Activated CD4-positive, CD25-positive, alpha-beta regulatory T cell (primary cell): ENCODE measurements at regions not wholly inside any gene's neighbourhood (a gene's known extent, or its start where the extent isn't known, plus 50 kb on each side); places are given as distances from the start of the nearest gene placed in this dataset.

Experiments
- DNase-seq, 4 experiments: peaks; one replicate each; lab custom pipeline; 2025; lab: John Stamatoyannopoulos, UW

DNA sequence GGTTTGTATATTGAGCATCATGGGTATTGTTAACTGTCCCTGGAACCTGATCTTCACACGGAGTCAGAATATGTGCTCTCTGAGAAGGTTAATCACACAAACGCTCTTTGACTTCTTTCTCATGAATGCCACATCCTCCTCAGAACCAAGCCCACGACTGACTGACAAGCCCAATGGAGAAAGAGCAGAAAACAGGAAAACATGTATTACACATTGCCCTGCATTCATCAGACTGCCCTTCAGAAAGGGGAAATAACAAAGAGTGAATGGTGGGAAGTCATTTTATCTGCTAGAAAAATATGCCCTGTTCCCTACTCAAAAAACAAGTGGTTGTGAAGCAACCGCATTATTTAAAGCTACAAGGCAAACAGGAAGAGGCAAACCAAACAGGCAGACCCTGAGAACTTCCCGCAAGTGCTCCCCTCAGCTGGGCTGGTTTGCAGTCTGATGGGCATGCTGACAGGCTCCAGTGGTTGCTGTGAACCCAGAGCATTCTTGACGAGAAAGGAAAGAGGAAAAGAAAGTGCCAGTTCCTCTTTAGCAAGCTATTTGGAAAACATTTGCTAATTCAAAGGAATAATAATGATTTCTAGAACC is 172.9 kb upstream of the SETBP1 start:
- DNase-seq = no peak

DNA sequence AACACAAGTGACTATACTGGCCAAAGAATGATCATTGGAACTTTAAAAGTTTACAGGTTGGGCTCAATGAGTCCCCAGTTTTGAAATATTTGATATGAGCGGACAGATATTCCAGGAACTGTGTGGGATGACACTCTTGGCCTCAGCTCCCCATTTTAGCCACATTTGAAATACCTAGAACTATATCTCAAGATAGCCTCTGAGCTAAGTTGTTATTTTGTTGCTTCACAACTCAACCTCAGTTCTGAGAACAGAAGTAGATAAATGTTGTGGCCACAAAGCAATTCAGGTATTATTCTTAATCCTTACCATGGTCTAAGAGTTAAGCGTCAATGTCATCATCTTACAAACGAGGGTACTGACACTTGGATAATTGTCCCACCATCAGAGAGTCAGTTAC is 172.2 kb upstream of the SETBP1 start:
- DNase-seq = no peak

- no peak for DNase-seq
Measured at GRCh38 chr18:44509048-44509447, 171.6 kb upstream of the SETBP1 start.

- DNase-seq = no peak
Measured at GRCh38 chr18:44510390-44510789, 170.3 kb upstream of the SETBP1 start.

- DNase-seq = no peak
Measured at GRCh38 chr18:44513233-44513632, 167.5 kb upstream of the SETBP1 start.

- DNase-seq = no peak
Measured at GRCh38 chr18:44514106-44514505, 166.6 kb upstream of the SETBP1 start.

DNA sequence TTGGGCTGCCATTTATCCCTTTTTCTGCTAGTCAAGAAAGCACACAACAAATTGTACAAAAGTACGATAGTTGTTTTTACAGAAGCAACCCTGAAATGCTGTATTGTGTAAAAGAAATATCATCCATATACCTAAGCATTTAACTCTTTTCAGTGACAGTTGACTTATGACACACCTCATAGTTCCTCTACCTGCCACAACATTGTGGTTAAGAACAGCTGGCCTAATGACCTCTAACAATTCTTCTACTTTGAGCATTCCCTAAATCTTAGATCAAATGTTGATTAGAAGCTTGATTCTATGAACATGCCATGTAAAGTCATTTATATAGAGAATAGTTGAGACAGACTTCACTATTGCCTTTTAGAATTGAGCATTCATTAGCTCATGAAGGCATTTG is 165.9 kb upstream of the SETBP1 start:
- no peak for DNase-seq

DNA sequence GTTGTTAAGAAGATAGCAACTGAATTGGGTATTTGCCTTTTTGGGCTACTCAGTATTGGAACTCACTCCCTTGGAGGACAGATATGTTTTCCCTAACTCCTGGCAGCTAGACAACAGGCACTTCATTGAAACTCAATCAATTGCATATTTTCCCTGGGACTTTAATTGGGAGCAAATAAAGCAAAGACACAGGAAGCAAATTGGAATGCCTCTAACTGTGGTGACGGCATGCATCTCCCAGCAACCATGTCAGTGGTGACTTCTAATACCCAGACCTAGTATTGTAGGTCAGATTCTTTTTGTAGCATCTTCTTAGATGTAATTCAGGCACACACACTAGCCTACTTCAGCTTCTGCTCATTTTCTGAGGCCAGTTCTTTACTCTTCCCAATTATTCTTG is 164.2 kb upstream of the SETBP1 start:
- no peak for DNase-seq

DNA sequence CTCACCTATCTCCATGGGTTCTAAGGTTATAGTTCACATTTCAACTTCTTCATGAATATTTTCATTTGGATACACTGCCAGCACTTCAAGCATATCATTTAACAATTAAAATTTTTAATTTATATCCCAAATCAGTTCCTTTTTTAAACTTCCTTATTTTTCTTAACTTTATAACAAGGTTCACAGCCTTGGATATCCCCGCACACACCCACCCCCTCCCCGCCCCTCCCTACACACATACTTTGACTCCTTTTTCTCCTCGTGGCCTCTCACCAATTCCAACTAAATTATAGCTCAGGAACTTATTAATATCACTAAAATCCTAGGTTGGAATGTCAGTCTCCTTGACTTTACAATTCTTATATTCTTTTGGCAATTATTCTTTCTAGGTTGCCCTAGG is 163.6 kb upstream of the SETBP1 start:
- no peak for DNase-seq

- no peak for DNase-seq
Measured at GRCh38 chr18:44518091-44518615, 162.5 kb upstream of the SETBP1 start.

DNA sequence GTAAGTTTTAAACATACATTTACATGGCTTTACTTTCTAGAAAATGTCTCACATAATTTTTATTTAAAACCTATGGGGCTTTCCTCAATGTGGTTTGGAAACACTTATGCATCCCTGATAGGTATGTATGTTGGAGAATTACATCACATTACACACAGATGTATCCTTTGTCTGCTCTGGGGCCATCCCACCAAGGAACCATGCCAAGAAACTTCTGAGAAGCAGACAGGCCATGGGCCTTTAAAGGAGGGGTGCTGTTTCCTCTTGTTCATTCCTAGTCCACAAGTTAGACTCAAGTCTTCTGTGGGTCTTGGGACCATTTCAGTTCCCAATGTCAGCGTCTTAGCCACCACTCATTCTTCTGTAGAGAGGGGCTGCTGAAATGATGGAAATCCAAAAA is 162.0 kb upstream of the SETBP1 start:
- no peak for DNase-seq

GRCh38 chr18:44520981-44521667 is 159.6 kb upstream of the SETBP1 start:
- no peak for DNase-seq

- DNase-seq = no peak
Measured at GRCh38 chr18:44521668-44522022, 159.0 kb upstream of the SETBP1 start.

GRCh38 chr18:44526705-44527415 is 153.8 kb upstream of the SETBP1 start:
- DNase-seq = no peak

DNA sequence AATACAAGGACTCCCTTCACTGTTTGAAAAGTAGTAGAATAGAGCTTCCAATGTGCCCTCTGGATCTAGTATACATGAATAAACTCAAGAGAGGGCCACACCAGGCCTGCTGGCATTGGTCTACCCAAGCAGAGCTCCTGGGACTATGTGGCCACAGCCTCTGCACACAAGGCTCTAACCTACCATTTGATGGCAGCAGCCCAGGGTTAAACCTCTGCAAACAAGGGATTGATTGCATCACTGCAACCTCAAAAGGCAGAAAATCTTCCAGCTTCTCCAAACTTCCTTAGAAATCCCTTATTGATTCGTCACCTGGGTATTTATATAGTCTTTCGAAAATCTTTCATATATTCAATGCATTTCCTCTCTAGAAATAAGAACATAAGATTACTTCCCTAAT is 147.6 kb upstream of the SETBP1 start:
- no peak for DNase-seq

- no peak for DNase-seq
Measured at GRCh38 chr18:44536046-44536445, 144.6 kb upstream of the SETBP1 start.

- no peak for DNase-seq
Measured at GRCh38 chr18:44536619-44537018, 144.1 kb upstream of the SETBP1 start.

GRCh38 chr18:44537526-44537925 is 143.2 kb upstream of the SETBP1 start:
- no peak for DNase-seq

GRCh38 chr18:44539926-44540325 is 140.8 kb upstream of the SETBP1 start:
- no peak for DNase-seq

GRCh38 chr18:44541159-44541558 is 139.5 kb upstream of the SETBP1 start:
- no peak for DNase-seq

- no peak for DNase-seq
Measured at GRCh38 chr18:44541781-44542180, 138.9 kb upstream of the SETBP1 start.

- no peak for DNase-seq
Measured at GRCh38 chr18:44543387-44543786, 137.3 kb upstream of the SETBP1 start.

DNA sequence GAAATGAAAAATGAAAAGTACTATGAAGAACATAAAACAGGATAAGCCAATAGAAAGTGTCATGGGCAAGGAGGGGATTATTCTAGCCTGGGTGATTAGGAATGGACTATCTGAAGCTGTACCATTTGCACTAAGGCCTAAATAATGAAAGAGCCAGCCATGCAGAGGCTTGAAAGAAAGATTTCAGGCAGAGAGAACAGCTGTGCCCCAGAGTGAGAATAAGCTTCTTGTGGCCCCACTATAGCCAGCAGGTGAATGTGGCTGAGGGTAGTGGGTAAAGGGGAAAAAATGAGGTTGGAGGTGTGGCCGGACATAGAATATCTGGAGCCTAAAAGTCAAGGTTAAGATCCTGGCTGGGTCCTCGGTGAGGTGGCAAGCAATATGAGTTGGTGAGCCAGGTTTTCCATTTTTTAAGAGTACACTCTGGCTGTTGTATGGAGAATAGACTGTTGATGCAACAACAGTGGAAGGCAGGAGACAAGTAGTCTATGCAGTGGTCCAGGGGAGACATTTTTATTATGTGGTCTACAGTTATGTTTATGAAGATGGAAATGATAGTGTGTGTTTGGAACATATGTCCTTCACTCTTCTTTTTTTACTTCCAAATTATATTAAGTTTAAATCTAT is 135.2 kb upstream of the SETBP1 start:
- DNase-seq = no peak
